ENCODE measurements at regions not wholly inside any gene's neighbourhood (a gene's known extent, or its start where the extent isn't known, plus 50 kb on each side); places are given as distances from the start of the nearest gene placed in this dataset.
"Not testable (repeated sequence)": the region's sequence is repeated elsewhere in the genome, so short reads cannot be mapped to it uniquely, and the experiment has no call there.

- DNase-seq, result no peak
Observed at GRCh38 chr9:101957705-101958104, 219.3 kb upstream of the GRIN3A start.

- DNase-seq, result no peak
Observed at GRCh38 chr9:101951598-101951997, 213.2 kb upstream of the GRIN3A start.

GRCh38 chr9:101931756-101932155, 193.3 kb upstream of the GRIN3A start:
- DNase-seq, result no peak

GRCh38 chr9:101930783-101931182, 192.3 kb upstream of the GRIN3A start:
- DNase-seq, result no peak

- DNase-seq, result no peak
Observed at GRCh38 chr9:101925498-101925897, 187.1 kb upstream of the GRIN3A start.

GRCh38 chr9:101923451-101923850, 185.0 kb upstream of the GRIN3A start:
- no peak for DNase-seq

- DNase-seq, result not testable (repeated sequence)
Observed at GRCh38 chr9:101916948-101917347, 178.5 kb upstream of the GRIN3A start.

GRCh38 chr9:101915482-101915881, 177.0 kb upstream of the GRIN3A start:
- no peak for DNase-seq

GRCh38 chr9:101912698-101913097, 174.3 kb upstream of the GRIN3A start:
- DNase-seq, result no peak

GRCh38 chr9:101907466-101907865, 169.0 kb upstream of the GRIN3A start:
- no peak for DNase-seq

- no peak for DNase-seq
Observed at GRCh38 chr9:101904845-101905244, 166.4 kb upstream of the GRIN3A start.

- no peak for DNase-seq
Observed at GRCh38 chr9:101902051-101902450, 163.6 kb upstream of the GRIN3A start.

GRCh38 chr9:101897196-101897595, 158.7 kb upstream of the GRIN3A start:
- DNase-seq, result no peak

GRCh38 chr9:101893661-101894646, 155.5 kb upstream of the GRIN3A start:
- DNase-seq, result no peak

- no peak for DNase-seq
Observed at GRCh38 chr9:101881508-101881907, 143.1 kb upstream of the GRIN3A start.

GRCh38 chr9:101880846-101881245, 142.4 kb upstream of the GRIN3A start:
- no peak for DNase-seq

- no peak for DNase-seq
Observed at GRCh38 chr9:101878734-101879133, 140.3 kb upstream of the GRIN3A start.

- DNase-seq, result no peak
Observed at GRCh38 chr9:101877439-101877838, 139.0 kb upstream of the GRIN3A start.

- no peak for DNase-seq
Observed at GRCh38 chr9:101861472-101861871, 123.0 kb upstream of the GRIN3A start.

- no peak for DNase-seq
Observed at GRCh38 chr9:101860920-101861319, 122.5 kb upstream of the GRIN3A start.

GRCh38 chr9:101859620-101860019, 121.2 kb upstream of the GRIN3A start:
- no peak for DNase-seq

GRCh38 chr9:101858026-101858425, 119.6 kb upstream of the GRIN3A start:
- no peak for DNase-seq

- no peak for DNase-seq
Observed at GRCh38 chr9:101849102-101849707, 110.8 kb upstream of the GRIN3A start.

GRCh38 chr9:101848485-101848919, 110.1 kb upstream of the GRIN3A start:
- no peak for DNase-seq

Data from NCI-H774 (cell line).